ENCODE measurements at regions not wholly inside any gene's neighbourhood (a gene's known extent, or its start where the extent isn't known, plus 50 kb on each side); places are given as distances from the start of the nearest gene placed in this dataset.

- in situ Hi-C loops (cut with HindIII; ENCODE audit: low pct_unique_long_range_greater_than_20kb, low sequenced_read_pairs): no loop called here
- DNase-seq (ENCODE audit: low read depth): no peak
These were observed 627.2 kb downstream of the TOX3 start for GRCh38 chr16:51919736-51920135.

GRCh38 chr16:51916814-51917213 is 630.1 kb downstream of the TOX3 start:
- in situ Hi-C loops (cut with HindIII; ENCODE audit: low pct_unique_long_range_greater_than_20kb, low sequenced_read_pairs): no loop called here
- DNase-seq (ENCODE audit: low read depth): no peak

- no peak for DNase-seq (ENCODE audit: low read depth)
- in situ Hi-C loops (cut with HindIII; ENCODE audit: low pct_unique_long_range_greater_than_20kb, low sequenced_read_pairs): no loop called here
These were observed 630.7 kb downstream of the TOX3 start for GRCh38 chr16:51916231-51916630.

- in situ Hi-C loops (cut with HindIII; ENCODE audit: low pct_unique_long_range_greater_than_20kb, low sequenced_read_pairs): no loop called here
These were observed 639.3 kb downstream of the TOX3 start for GRCh38 chr16:51907680-51908079.

DNA sequence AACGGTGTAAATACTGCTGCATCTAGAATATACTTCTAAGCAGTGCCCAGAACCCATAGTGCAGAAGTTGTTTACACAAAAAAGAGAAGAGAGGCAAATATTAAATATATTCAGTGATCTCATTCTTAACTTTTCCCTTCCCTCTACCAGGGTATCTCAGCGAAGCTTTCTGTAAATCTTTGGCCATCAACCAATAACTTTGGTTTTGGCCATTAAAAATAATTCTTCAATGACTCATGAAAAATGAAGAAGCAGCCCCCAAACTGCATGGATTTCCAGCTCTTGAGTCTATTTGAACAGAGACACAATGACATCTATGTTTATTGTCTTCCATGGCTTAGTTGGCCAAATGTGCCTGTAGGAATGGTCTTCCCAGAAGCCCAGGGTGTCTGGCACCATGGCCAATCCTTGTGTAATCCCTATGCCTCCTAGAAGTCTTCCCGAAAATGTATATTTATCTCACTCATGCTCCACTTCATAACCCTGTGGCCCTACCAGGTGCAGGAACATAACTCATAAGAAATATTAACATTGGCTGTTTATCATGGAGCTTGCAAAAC is 646.6 kb downstream of the TOX3 start:
- in situ Hi-C loops (cut with HindIII; ENCODE audit: low pct_unique_long_range_greater_than_20kb, low sequenced_read_pairs): no loop called here
- DNase-seq (ENCODE audit: low read depth): no peak

More at GRCh38 chr16:51907680-51908079, 639.3 kb downstream of the TOX3 start:
- DNase-seq (ENCODE audit: low read depth): no peak

- in situ Hi-C loops (cut with HindIII; ENCODE audit: low pct_unique_long_range_greater_than_20kb, low sequenced_read_pairs): no loop called here
- no peak for DNase-seq (ENCODE audit: low read depth)
These were observed 648.1 kb downstream of the TOX3 start for GRCh38 chr16:51898872-51899271.

GRCh38 chr16:51896013-51896412 is 650.9 kb downstream of the TOX3 start:
- in situ Hi-C loops (cut with HindIII; ENCODE audit: low pct_unique_long_range_greater_than_20kb, low sequenced_read_pairs): no loop called here
- DNase-seq (ENCODE audit: low read depth): no peak

DNA sequence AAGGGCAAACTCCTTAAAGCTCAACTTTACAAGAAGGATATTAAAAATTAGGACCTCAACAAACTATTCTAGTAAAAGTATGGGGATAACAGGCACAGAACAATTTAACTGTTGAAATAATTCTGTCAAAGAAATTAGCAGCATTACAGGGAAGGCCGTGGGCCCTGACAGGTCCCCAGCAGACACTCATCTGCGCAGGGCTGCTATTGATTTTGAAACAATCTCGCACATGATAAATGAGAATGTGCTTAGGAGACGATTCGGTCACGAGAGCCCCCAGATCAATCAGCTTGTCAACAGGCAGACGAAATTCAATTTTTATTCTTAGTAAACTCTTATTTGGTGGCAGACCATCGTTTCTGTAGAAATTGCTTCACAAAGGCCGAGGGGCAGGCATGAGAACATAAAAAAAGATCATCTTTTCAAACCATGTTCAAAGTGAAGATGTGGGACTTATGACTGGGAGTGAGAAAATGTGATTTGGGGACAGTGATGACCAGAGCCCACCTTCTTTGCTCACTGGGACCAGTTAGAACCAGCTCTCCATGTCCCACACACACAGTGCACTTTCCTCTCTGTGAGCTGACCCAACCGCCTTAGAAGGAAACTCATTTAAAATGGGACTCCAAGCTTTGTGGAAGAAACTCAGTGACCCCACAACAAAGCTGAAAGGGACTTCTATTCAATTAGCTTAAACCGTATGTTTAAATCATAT is 654.5 kb downstream of the TOX3 start:
- in situ Hi-C loops (cut with HindIII; ENCODE audit: low pct_unique_long_range_greater_than_20kb, low sequenced_read_pairs): no loop called here
- no peak for DNase-seq (ENCODE audit: low read depth)

DNA sequence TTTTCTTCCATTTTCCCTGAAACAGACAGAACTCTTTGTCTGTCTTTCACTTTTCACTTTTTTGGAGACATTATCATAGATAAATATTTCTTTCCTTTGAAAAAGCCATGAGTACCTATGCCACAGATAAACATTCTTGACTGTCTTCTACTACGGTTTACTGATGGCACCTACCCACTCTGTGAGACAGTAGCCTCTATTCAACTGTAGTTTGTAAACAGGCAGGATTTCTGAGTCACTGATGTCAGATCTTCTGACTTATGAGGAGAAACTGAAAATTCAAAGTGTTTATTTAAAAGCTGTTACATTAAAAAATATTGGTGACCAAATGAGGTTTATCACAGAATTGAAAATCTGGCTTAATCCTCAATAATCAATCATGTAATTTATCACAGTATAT is 658.4 kb downstream of the TOX3 start:
- DNase-seq (ENCODE audit: low read depth): no peak
- in situ Hi-C loops (cut with HindIII; ENCODE audit: low pct_unique_long_range_greater_than_20kb, low sequenced_read_pairs): no loop called here

DNA sequence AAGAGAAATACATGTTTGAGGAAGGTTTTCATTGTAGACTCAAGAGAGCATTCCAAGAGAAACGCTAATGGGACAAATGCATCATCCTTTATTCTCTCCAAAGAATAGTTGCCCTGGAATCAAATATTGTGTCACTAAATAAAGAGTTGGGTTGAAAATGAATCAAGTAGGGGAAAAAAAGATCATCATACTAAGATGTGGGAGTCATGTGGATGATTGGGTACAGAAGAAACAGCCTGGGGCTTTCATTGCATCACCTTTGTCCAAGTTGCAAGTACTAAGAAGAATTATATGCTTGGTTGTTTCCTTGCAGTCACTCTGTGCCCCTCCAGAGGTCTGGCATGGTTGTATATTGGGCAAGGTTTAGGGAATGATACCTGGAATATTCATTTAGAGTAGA is 658.9 kb downstream of the TOX3 start:
- in situ Hi-C loops (cut with HindIII; ENCODE audit: low pct_unique_long_range_greater_than_20kb, low sequenced_read_pairs): no loop called here
- no peak for DNase-seq (ENCODE audit: low read depth)

GRCh38 chr16:51886456-51886855 is 660.5 kb downstream of the TOX3 start:
- DNase-seq (ENCODE audit: low read depth): no peak
- in situ Hi-C loops (cut with HindIII; ENCODE audit: low pct_unique_long_range_greater_than_20kb, low sequenced_read_pairs): no loop called here

DNA sequence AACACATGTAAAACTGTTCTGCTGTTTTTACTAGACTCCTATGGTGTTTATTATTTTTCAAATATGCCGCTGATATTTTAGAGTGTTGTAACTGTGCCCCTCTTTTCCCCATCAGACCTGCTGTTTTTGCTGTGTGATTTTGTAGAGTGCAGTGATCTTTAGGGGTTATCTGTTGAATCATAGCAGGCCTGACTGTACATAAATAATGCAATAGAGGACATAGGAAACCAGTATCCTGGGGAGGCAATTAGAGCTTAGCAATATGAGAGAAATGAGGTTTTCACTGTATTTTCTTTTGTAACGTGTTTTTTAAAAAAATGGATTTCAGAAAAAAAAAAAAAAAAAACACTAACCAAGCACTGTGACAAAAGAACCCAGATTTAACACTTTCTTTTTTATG is 662.2 kb downstream of the TOX3 start:
- no peak for DNase-seq (ENCODE audit: low read depth)
- in situ Hi-C loops (cut with HindIII; ENCODE audit: low pct_unique_long_range_greater_than_20kb, low sequenced_read_pairs): no loop called here

- in situ Hi-C loops (cut with HindIII; ENCODE audit: low pct_unique_long_range_greater_than_20kb, low sequenced_read_pairs): no loop called here
- DNase-seq (ENCODE audit: low read depth): no peak
These were observed 665.2 kb downstream of the TOX3 start for GRCh38 chr16:51881731-51882130.

DNA sequence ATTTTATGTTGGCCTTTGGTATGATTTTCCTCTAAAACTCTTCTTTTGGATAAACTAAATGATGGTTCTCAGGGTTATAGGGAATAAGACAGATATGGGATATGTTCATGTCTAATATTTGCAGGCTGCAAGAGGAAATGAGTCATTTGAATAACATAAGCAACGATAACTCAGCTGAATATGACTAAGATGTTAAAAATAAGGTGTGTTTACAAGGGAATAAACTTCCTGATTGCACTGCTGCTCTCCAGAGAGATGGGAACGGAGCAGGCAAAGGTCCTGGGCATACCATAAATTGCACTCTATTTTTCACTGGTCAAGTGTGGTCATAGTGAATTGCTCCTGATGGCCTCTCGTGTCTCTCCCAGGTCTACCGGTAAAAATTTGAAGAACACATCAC is 666.2 kb downstream of the TOX3 start:
- peak; percentile 10 for DNase-seq (ENCODE audit: low read depth)
- in situ Hi-C loops (cut with HindIII; ENCODE audit: low pct_unique_long_range_greater_than_20kb, low sequenced_read_pairs): no loop called here

GRCh38 chr16:51877686-51878085 is 669.3 kb downstream of the TOX3 start:
- no peak for DNase-seq (ENCODE audit: low read depth)
- in situ Hi-C loops (cut with HindIII; ENCODE audit: low pct_unique_long_range_greater_than_20kb, low sequenced_read_pairs): no loop called here

DNA sequence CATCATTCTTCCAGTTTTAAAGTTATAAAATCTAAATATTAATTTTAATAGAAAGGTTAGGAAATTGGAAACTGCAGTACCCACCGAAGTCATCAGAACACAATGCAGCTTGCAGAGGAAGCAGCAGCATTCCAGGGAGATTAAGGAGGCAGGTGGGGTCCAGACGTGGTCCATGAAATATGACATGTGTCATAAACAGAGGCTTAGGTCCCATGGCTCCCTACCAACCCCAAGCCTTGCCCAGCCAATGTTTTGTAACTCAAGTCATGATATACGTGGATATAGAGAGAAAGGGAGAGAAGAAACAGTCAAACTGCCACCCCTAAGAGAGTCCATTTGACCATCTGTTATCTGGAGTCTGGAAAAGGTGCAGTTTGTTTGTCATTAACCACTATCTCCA is 670.0 kb downstream of the TOX3 start:
- DNase-seq (ENCODE audit: low read depth): no peak
- in situ Hi-C loops (cut with HindIII; ENCODE audit: low pct_unique_long_range_greater_than_20kb, low sequenced_read_pairs): no loop called here

GRCh38 chr16:51876601-51876875 is 670.4 kb downstream of the TOX3 start:
- DNase-seq (ENCODE audit: low read depth): no peak
- in situ Hi-C loops (cut with HindIII; ENCODE audit: low pct_unique_long_range_greater_than_20kb, low sequenced_read_pairs): no loop called here

DNA sequence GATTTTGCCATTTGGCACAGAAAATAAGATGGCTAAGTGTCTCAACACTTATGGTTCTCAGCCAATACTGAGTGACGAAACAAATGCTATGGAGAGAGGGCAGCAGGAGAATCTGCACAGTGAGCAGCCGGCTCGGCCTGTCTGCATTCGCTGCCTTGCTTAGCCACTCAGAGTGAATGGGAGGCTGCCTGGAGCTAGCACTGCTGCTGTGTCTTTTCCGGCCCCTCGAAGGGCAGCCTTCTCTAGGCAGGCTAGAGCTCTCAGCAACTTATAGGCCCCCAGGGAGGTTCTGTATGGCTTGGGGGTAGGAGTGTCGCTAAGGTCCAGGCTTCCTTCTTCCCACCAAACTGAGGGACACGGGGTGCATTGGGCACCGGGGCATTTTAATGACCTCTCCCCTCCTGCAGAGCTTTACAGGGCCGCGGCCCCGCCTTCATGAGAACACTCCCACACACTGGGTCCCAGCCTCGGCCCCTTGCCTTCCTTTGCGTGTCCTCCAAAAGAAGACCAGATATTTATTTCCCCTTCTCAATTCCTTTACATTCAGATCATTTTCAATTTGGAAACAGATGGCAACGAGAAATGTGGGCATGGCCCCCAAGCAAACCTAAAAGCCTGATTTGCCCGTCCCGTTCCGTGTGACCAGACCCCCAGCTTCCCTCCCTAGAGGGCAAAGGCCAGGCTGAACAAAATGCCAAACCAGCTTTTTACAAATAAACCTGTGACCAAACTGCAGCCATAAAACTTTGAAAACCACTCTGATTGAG is 670.9 kb downstream of the TOX3 start:
- DNase-seq (ENCODE audit: low read depth): no peak

GRCh38 chr16:51872524-51872923 is 674.4 kb downstream of the TOX3 start:
- DNase-seq (ENCODE audit: low read depth): no peak
- in situ Hi-C loops (cut with HindIII; ENCODE audit: low pct_unique_long_range_greater_than_20kb, low sequenced_read_pairs): no loop called here

More for the DNA sequence above, 670.9 kb downstream of the TOX3 start:
- in situ Hi-C loops (cut with HindIII; ENCODE audit: low pct_unique_long_range_greater_than_20kb, low sequenced_read_pairs): no loop called here
